KBM-7 (cell line): ENCODE measurements at regions not wholly inside any gene's neighbourhood (a gene's known extent, or its start where the extent isn't known, plus 50 kb on each side); places are given as distances from the start of the nearest gene placed in this dataset.
"Not testable (repeated sequence)": the region's sequence is repeated elsewhere in the genome, so short reads cannot be mapped to it uniquely, and the experiment has no call there.

Experiments
- DNase-seq: peaks from one replicate; pipeline ENCODE4 v3.0.0-alpha.2; 2015
- in situ Hi-C: fragments of 300-500 bp; cut with MboI; formaldehyde crosslinking; loops from 2 replicates; pipeline ENCODE4 v1.14.3; 2020; ENCODE audit warnings: low sequenced_read_pairs, low pct_unique_long_range_greater_than_20kb, mixed read lengths

GRCh38 chr16:8103649-8104289, 486.5 kb downstream of the TMEM114 start:
- in situ Hi-C loops: no loop called here
- no peak for DNase-seq

- in situ Hi-C loops: no loop called here
- no peak for DNase-seq
Measured at GRCh38 chr16:8099586-8099985, 490.7 kb downstream of the TMEM114 start.

GRCh38 chr16:8098947-8099512, 491.3 kb downstream of the TMEM114 start:
- in situ Hi-C loops: no loop called here
- DNase-seq: no peak

- in situ Hi-C loops: no loop called here
- no peak for DNase-seq
Measured at GRCh38 chr16:8096211-8096610, 494.1 kb downstream of the TMEM114 start.

GRCh38 chr16:8094696-8095095, 495.6 kb downstream of the TMEM114 start:
- in situ Hi-C loops: no loop called here
- no peak for DNase-seq

- DNase-seq: no peak
- in situ Hi-C loops: no loop called here
Measured at GRCh38 chr16:8088820-8089338, 501.4 kb downstream of the TMEM114 start.

GRCh38 chr16:8087597-8088289, 502.6 kb downstream of the TMEM114 start:
- DNase-seq: no peak
- in situ Hi-C loops: no loop called here

GRCh38 chr16:8087146-8087545, 503.2 kb downstream of the TMEM114 start:
- in situ Hi-C loops: no loop called here
- DNase-seq: no peak

- in situ Hi-C loops: no loop called here
- DNase-seq: no peak
Measured at GRCh38 chr16:8084882-8085281, 505.4 kb downstream of the TMEM114 start.

GRCh38 chr16:8084302-8084701, 506.0 kb downstream of the TMEM114 start:
- DNase-seq: no peak
- in situ Hi-C loops: no loop called here

- in situ Hi-C loops: no loop called here
Measured at GRCh38 chr16:8083560-8083959, 506.8 kb downstream of the TMEM114 start.

GRCh38 chr16:8080817-8081216, 509.5 kb downstream of the TMEM114 start:
- DNase-seq: no peak
- in situ Hi-C loops: no loop called here

More at GRCh38 chr16:8083560-8083959, 506.8 kb downstream of the TMEM114 start:
- no peak for DNase-seq

- in situ Hi-C loops: no loop called here
- no peak for DNase-seq
Measured at GRCh38 chr16:8075271-8075670, 515.0 kb downstream of the TMEM114 start.

GRCh38 chr16:8070506-8070905, 519.8 kb downstream of the TMEM114 start:
- in situ Hi-C loops: no loop called here
- no peak for DNase-seq

- in situ Hi-C loops, DNase-seq: not testable (repeated sequence)
Measured at GRCh38 chr16:8068225-8068624, 522.1 kb downstream of the TMEM114 start.

- in situ Hi-C loops: no loop called here
- DNase-seq: no peak
Measured at GRCh38 chr16:8063159-8063558, 527.2 kb downstream of the TMEM114 start.

- no peak for DNase-seq
Measured at GRCh38 chr16:8062677-8063076, 527.6 kb downstream of the TMEM114 start.

GRCh38 chr16:8055761-8056160, 534.5 kb downstream of the TMEM114 start:
- DNase-seq: no peak
- in situ Hi-C loops: no loop called here

More at GRCh38 chr16:8062677-8063076, 527.6 kb downstream of the TMEM114 start:
- in situ Hi-C loops: no loop called here

- no peak for DNase-seq
- in situ Hi-C loops: no loop called here
Measured at GRCh38 chr16:8053437-8053836, 536.9 kb downstream of the TMEM114 start.

- no peak for DNase-seq
- in situ Hi-C loops: no loop called here
Measured at GRCh38 chr16:8048433-8048832, 541.9 kb downstream of the TMEM114 start.
